Stimulated activated CD8-positive, alpha-beta memory T cell treated with anti-CD3 and anti-CD28 coated beads, Interleukin-15, amount 100 ng/mL, for 1 hour (primary cell): ENCODE measurements at regions not wholly inside any gene's neighbourhood (a gene's known extent, or its start where the extent isn't known, plus 50 kb on each side); places are given as distances from the start of the nearest gene placed in this dataset.

Source experiments
- DNase-seq: peaks from one replicate; pipeline ENCODE4 v3.0.0-alpha.2; 2020; ENCODE audit warnings: low read depth

DNA sequence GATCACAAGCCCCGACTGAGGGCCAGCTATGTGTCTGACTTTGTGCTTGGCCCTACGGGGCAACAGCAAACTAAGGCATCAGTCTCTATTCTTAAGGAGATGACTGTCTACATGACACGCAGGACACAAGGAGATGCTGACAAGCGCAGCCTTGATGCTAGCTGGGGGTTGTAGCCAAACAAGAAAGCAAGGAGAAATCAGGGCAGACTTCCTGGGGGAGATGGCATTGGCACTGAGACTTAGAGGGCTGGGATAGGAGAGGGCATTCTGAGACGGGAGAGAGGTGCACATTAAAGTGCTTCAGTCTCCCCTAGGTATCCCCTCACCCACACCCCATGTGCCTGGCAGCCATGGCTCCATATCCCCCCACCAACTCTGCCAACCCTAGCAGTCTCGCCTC, 210.8 kb upstream of the POU3F1 start:
- DNase-seq: no peak

- no peak for DNase-seq
Measured at GRCh38 chr1:38256072-38256471, 209.5 kb upstream of the POU3F1 start.

GRCh38 chr1:38253314-38253713, 206.7 kb upstream of the POU3F1 start:
- DNase-seq: no peak

GRCh38 chr1:38250356-38250755, 203.8 kb upstream of the POU3F1 start:
- no peak for DNase-seq

DNA sequence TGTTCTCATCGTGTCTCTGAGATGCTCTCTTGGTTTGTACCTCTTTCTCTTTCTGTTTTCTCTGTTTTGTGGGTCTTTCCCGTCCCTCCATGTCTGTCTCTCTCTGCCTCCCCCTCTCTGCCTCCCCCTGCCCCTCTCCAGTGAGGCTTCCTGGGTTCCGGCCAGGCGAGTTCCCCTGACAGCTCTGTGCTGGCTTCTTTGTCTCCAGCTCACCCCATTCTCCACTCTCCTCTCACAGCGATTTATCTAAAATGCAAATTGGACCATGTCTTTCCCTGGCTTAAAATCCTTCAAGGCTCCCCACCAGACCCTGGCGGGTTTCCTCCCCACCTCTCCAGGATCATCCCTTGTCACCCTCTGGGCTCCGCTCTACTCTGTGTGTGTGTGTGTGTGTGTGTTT, 202.4 kb upstream of the POU3F1 start:
- no peak for DNase-seq

DNA sequence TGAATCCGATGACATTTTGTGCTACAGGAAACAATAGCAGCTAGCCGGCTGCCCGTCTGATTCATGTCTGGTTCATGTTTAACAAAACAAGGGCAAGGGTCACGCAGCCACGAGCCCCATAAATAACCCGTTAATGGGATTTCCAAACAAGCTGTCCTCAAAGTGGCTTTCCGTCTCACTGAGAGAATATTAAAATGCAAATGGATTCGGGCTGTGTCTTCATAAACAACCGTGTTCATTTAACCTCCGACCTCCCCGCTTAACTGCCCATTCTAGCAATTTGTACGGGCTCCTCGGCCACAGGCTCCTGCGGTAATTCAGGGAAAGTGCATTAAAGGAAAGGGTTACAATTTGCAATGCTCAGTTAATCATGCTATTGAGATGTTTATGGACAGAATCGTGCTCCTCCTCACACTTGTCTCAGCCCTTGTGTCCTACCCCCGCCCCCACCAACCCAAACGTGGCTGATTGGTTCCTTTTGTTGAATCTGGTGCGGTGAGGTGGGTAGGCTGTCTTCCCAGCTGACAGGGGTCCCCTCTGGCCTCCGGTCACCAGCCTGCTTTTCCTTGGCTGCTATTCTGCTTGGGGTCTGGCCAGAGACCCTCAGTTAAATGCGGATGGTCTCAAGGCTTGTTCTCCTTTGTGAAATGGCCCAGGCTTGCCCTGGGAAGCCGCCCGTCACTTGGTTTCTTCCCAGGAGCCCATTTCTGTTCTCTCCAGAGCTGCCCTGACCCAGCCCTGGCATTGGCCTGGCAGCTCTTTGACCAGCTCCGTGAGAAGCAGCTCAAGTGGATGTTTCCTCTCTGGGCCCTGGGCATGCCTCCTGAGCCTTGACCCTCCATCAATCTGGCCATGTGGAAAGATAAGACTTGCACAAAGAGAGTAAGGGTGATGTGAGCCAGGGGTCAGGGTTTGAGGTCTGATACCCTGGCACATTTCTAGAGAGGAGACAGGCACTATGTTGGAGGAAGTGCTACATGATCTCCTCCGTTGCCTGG, 200.7 kb upstream of the POU3F1 start:
- no peak for DNase-seq

DNA sequence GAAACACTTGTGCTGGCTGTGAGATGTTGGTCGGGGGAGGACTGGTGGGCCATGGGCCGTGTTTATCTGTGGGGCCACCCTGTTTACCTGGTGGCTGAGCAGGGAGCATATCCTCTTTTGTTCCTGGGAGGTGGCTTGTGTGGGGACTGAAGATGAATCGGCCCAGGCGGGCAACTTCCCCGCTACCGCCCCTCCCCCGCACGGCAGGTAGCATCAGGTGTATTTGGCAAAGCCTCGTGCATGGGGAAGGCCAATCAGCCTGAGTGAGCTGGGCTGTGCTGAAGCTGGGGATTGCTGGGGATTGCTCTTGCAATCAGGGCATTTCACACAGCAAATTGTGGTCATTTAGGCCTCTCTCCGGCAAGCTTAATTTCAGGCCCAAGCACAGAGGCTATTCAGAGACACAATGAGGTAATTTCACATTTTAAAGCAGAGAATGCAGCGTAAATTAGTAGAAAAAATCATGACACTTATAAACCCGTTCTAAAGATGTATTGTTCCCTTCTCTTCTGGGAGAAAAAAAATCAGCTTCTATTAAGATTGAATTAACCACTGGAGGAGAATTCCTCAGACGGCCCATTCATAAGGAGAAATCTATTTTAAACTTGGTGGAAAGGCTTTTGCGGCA, 197.7 kb upstream of the POU3F1 start:
- no peak for DNase-seq

DNA sequence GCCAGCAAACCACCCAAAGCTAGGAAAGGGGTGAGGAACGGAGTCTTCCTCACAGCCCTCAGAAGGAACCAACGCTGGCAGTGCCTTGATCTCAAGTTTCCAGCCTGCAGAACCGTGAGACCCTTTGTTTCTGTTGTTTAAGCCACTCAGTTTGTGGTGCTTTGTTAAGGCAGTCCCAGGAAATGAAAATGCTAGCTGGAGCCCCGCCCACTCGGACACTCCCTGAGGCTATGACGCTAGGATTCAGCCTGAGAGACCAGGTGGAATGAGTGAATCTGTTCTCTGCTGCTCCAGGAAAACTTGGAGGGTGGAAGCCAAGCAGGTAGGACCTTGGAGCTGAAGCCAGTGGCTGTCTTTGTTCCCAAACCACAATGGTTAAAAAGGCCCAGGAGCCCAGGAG, 196.5 kb upstream of the POU3F1 start:
- no peak for DNase-seq

- no peak for DNase-seq
Measured at GRCh38 chr1:38242506-38242905, 195.9 kb upstream of the POU3F1 start.

DNA sequence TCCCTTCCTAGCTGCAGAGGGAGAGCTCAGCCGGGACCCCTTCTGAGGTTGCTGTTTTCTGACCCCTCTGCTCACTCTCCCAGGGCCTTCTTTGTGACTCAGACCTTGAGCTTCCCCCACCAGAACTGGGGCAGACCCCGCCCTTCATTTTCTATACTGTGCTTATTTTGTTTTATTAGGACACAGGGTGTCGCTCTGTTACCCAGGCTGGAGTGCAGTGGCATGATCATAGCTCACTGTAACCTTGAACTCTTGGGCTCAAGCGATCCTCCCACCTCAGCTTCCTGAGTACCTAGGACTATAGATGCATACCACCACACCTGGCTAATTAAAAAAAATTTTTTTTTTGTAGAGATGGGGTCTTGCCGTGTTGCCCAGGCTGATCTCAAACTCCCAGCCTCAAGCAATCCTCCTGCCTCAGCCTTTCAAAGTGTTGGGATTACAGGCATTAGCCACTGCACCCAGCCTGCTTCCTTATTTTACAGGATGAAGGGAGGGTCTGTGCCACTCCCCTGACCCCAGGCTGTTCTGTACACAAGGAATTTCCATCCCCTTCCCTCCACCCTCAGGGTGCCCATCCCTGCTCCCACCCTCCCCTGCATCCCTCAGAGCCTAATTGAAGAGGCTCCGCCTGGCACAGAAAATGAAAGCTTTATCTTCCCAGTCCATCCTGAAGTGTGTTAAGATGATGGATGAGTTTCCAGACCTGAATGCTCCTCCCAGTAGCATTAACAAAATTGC, 195.2 kb upstream of the POU3F1 start:
- DNase-seq: no peak

DNA sequence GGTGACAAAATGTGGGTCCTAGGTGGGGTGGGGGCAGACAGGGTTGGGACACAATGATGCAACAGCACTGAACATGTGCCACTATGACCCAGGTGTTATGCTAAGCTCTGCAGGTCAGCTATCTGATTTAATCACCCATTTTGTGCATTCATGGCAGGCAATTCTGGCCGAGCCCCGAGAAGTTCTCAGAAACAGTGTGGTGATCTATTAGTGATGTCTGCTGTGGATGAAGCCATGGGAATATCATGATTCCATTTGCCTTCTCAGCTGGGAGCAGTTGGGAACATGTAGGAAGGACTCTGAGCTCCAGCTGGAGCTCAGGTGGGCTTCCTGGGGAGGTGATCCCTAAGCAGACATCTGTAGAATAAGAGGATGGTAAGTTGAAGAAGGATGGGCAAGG, 194.0 kb upstream of the POU3F1 start:
- no peak for DNase-seq

- DNase-seq: no peak
Measured at GRCh38 chr1:38239258-38239835, 192.8 kb upstream of the POU3F1 start.

GRCh38 chr1:38238294-38238693, 191.7 kb upstream of the POU3F1 start:
- no peak for DNase-seq

DNA sequence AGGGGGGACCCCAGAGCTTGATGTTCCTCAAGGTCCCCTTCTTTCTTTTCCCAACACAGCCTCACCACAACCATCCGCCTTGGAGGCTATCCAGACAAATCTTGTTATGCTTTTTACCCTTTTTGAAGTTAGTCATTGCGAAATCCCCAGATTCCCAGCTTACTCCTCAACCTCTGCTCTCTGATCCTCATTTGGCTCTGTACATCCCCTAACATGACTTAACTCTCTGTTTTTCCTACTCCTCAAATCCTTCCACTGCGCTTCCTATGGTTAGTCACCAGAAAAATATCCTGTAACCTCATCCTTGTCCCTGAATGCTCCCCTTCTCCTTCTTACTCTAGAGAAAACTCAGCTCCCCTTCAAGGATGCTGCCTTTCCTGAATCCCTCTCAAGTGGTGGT, 189.1 kb upstream of the POU3F1 start:
- no peak for DNase-seq

GRCh38 chr1:38231941-38232340, 185.3 kb upstream of the POU3F1 start:
- no peak for DNase-seq

- no peak for DNase-seq
Measured at GRCh38 chr1:38228718-38229117, 182.1 kb upstream of the POU3F1 start.

GRCh38 chr1:38225745-38226144, 179.2 kb upstream of the POU3F1 start:
- DNase-seq: no peak

DNA sequence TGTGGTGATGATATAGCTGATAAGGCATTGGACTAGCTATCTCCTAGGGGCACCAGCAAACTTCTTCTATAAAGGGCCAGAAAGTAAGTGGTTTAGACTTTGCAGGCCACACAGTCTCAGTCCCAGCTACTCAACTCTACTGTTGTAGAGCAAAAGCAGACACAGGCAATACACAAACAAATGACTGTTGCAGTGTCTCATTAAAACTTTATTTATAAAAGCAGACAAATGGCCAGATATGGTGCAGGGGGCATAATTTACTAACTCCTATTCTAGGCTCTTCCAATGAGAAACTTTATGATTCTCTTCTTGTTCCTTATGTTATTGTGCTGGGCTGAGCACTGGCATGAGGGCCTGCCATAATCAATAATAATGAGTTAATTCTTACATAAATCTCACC, 176.8 kb upstream of the POU3F1 start:
- DNase-seq: no peak

DNA sequence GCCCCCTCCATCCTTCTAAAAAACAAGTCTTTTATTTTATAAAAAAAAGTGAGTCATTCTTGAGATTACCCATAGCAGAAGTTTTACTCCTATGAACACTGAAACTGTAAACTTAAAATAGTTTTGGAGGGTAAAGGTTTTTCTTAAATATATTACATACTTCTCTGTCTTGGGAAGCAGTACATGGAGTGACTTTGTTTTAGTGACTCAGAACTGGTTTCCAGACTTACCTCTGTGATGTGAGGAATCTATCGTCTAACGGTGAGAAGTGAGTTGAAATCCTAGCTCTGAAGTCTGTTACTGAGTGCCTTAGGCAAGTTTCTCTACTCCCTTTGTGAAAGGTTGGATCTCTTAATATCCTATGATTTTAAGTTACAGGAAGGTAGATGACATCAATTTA, 176.3 kb upstream of the POU3F1 start:
- DNase-seq: no peak

GRCh38 chr1:38221006-38221649, 174.5 kb upstream of the POU3F1 start:
- no peak for DNase-seq

- no peak for DNase-seq
Measured at GRCh38 chr1:38217316-38217715, 170.7 kb upstream of the POU3F1 start.
